ENCODE measurements at regions not wholly inside any gene's neighbourhood (a gene's known extent, or its start where the extent isn't known, plus 50 kb on each side); places are given as distances from the start of the nearest gene placed in this dataset.

DNA sequence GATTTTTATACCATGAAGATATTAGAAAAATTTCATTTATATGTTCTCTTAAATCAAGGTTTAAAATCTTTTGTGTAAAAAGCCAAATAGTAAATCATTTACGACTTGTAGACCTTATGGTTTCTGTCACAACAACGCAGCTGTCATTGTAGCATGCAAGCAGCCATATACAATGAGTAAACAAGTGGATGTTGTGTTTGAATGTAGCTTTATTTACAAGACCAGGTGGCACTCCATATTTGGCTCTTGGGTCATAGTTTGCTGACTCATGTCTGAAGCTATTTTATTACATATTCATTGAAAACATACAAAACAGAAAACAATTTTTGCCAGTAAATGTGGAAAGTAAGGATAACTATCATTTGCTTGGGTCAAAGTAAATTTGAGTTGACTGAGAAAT, 930.8 kb downstream of the SLITRK5 start:
- DNase-seq (ENCODE audit: low spot score): no peak
- TF ChIP-seq CTCF (IDR thresholded peaks at IDR 0.05; ENCODE audit: extremely low read depth, missing control alignments): no peak

- no peak for TF ChIP-seq CTCF (IDR thresholded peaks at IDR 0.05; ENCODE audit: extremely low read depth, missing control alignments)
- DNase-seq (ENCODE audit: low spot score): no peak
Measured at GRCh38 chr13:88602786-88603777, 931.9 kb downstream of the SLITRK5 start.

GRCh38 chr13:88617176-88617575, 946.0 kb downstream of the SLITRK5 start:
- DNase-seq (ENCODE audit: low spot score): no peak
- no peak for TF ChIP-seq CTCF (IDR thresholded peaks at IDR 0.05; ENCODE audit: extremely low read depth, missing control alignments)

DNA sequence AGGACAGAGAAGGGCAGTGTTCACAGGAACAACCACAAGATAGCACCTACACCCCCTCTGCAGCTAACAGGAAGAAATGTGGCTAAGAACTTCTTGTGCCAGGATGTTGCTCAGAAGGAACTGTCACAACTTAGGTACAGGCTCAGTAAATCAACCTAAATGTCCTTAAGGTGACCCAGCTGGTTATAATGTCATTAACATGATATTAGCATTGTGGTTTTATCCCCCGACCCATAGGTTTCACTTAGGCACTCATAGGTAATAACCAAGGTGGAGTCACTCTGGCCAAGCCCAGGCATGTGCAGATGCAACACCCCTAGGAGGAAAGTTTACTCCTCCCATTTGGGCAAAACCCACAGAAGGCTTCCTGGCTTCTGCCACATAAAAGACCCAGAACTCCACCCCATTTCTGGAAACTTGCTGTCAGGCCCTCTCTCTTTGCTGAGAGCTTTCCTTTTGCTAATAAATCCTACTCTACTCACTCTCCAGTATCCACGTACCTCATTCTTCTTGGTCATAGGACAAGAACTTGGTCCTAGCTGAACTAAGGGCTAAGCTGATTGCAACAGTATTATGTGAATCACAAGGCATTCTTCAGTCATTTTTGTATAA, 951.3 kb downstream of the SLITRK5 start:
- no peak for TF ChIP-seq CTCF (IDR thresholded peaks at IDR 0.05; ENCODE audit: extremely low read depth, missing control alignments)
- DNase-seq (ENCODE audit: low spot score): no peak

GRCh38 chr13:88623150-88623549, 952.0 kb downstream of the SLITRK5 start:
- DNase-seq (ENCODE audit: low spot score): no peak
- no peak for TF ChIP-seq CTCF (IDR thresholded peaks at IDR 0.05; ENCODE audit: extremely low read depth, missing control alignments)

DNA sequence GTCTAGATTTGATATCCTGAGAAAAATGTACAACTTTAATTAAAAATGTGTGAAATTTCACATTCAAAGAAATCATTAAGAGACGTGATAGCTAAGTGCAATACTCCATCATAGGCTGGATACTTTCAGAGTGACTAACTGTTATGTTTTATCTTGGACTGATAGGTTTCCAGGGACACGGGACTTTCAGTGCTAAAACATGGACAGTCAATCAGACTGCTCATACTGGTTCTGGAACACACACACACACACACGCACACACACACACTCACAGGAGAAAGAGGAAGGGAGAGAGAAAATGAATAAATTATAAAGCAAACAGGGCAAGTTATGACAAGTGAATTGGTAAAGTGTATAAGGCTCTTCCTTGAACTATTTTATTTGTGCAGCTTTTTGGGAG, 955.9 kb downstream of the SLITRK5 start:
- TF ChIP-seq CTCF (IDR thresholded peaks at IDR 0.05; ENCODE audit: extremely low read depth, missing control alignments): no peak
- no peak for DNase-seq (ENCODE audit: low spot score)

- TF ChIP-seq CTCF (IDR thresholded peaks at IDR 0.05; ENCODE audit: extremely low read depth, missing control alignments): no peak
- DNase-seq (ENCODE audit: low spot score): no peak
Measured at GRCh38 chr13:88628882-88629281, 957.7 kb downstream of the SLITRK5 start.
